ENCODE measurements at regions not wholly inside any gene's neighbourhood (a gene's known extent, or its start where the extent isn't known, plus 50 kb on each side); places are given as distances from the start of the nearest gene placed in this dataset.

DNA sequence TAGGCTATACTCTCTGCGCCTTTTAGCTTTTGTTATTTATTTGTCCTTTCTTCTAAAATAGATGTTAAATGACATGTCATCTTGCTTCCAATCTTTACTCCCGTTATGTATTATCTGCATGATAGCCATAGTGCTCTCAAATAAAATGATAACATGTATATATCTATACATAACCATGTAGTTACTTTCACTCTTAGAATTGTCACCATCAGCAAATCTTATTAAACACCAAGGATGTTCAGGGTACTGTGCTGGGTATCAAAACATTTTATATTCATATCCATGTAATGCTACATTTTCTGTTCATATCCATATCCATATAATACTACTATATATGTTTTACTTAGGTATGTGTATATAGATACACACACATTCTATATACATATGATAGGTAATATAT lies 176.4 kb upstream of the CHST9 start:
- no peaks in the 10 kb centered on the region for H3K4me1 ChIP-seq
- no peak for DNase-seq
- H3K4me3 ChIP-seq = no peak overlapping the region
- H3K27ac ChIP-seq = no peak overlapping the region
- no peaks in the 10 kb centered on the region for H3K36me3 ChIP-seq
- no peaks in the 10 kb centered on the region for H3K27me3 ChIP-seq
- H3K9me3 ChIP-seq = no peaks in the 10 kb centered on the region
- intact Hi-C loops (cut with DNase I; ENCODE audit: low total_unique reads) = no loop called here
- no peak for TF ChIP-seq POLR2A (IDR thresholded peaks at IDR 0.05)
- TF ChIP-seq, protein P1, sequence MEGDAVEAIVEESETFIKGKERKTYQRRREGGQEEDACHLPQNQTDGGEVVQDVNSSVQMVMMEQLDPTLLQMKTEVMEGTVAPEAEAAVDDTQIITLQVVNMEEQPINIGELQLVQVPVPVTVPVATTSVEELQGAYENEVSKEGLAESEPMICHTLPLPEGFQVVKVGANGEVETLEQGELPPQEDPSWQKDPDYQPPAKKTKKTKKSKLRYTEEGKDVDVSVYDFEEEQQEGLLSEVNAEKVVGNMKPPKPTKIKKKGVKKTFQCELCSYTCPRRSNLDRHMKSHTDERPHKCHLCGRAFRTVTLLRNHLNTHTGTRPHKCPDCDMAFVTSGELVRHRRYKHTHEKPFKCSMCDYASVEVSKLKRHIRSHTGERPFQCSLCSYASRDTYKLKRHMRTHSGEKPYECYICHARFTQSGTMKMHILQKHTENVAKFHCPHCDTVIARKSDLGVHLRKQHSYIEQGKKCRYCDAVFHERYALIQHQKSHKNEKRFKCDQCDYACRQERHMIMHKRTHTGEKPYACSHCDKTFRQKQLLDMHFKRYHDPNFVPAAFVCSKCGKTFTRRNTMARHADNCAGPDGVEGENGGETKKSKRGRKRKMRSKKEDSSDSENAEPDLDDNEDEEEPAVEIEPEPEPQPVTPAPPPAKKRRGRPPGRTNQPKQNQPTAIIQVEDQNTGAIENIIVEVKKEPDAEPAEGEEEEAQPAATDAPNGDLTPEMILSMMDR (IDR thresholded peaks at IDR 0.05) = no peak

DNA sequence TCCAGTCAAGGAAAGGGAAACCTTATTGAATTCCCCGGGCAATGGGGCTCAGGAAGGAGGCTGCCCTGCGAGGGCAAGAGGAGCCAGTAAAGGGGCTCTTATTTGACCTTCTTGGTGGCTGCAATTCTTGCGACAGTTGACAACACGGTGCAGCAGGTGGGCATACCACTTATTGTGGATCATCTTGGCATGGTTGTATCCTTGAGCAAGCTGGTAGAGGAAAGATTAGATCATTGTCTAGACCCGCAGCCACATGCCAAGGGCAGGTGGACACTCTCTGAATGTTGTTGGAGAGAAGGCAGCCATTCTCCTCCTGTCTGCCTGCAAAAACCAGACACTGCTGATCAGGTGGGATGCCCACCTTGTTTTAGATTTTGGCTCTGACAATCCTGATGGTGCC lies 170.2 kb upstream of the CHST9 start:
- TF ChIP-seq, protein P1 (IDR thresholded peaks at IDR 0.05) = no peak
- TF ChIP-seq POLR2A (IDR thresholded peaks at IDR 0.05) = no peak
- Histone ChIP-seq H3K4me3 (no peak overlapping the region), H3K27ac (no peak overlapping the region), H3K27me3 (no peaks in the 10 kb centered on the region), H3K36me3 (no peaks in the 10 kb centered on the region), H3K4me1 (no peaks in the 10 kb centered on the region), H3K9me3 (no peaks in the 10 kb centered on the region)
- intact Hi-C loops (cut with DNase I; ENCODE audit: low total_unique reads) = no loop called here
- DNase-seq = no peak

DNA sequence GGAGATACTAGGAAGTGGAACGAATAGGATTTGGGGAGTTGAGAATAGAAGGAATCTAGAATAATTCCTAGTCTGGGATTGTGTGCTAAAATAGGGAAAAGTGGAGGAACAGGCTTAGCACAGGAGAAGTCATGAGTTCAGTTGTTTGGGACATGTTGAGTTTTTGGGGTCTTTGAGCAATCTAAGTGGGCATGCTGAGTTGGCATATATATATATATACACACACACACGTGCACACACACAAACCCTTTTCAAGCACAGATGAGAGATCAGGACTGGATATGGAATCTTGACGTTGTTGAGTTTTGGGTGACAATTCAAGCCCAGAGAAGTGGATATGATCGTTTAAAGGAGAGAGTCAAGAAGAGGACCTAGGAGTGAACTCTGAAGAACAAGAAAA lies 168.2 kb upstream of the CHST9 start:
- no peaks in the 10 kb centered on the region for H3K27me3 ChIP-seq
- TF ChIP-seq, protein P1 (IDR thresholded peaks at IDR 0.05) = no peak
- TF ChIP-seq POLR2A (IDR thresholded peaks at IDR 0.05) = no peak
- intact Hi-C loops (cut with DNase I; ENCODE audit: low total_unique reads) = no loop called here
- H3K4me1 ChIP-seq = no peaks in the 10 kb centered on the region
- no peak for DNase-seq
- no peak overlapping the region for H3K27ac ChIP-seq
- H3K9me3 ChIP-seq = no peaks in the 10 kb centered on the region
- no peaks in the 10 kb centered on the region for H3K36me3 ChIP-seq
- H3K4me3 ChIP-seq = no peak overlapping the region

DNA sequence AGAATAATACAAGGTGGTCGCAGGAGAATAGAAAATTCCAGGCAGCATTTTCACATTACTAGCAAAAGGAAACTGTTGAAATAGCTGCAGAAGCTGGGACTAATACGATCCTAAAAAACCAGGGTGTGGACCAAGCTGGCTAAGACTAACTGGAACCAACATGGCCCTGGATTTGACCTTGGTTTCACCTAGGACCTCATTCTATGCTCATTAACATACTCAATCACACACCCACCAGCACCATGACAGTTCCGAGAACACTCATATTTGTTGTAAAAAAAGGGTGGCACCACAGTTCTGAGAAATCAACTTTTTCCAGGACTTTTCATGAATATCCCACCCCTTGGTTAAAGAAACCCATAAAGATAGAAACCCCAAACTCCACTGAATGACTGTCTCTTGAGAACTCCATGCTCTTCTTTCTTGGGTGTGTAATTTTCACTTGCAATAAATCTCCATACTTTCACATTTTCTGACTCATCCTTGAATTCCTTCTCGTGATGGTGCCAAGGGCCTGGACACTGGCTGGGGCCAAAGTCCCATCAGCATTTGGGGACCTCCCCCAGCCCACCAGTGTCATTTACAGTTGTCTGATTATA lies 164.3 kb upstream of the CHST9 start:
- intact Hi-C loops (cut with DNase I; ENCODE audit: low total_unique reads) = no loop called here
- H3K36me3 ChIP-seq = no peaks in the 10 kb centered on the region
- no peaks in the 10 kb centered on the region for H3K4me1 ChIP-seq
- DNase-seq = no peak
- H3K27me3 ChIP-seq = no peaks in the 10 kb centered on the region
- no peaks in the 10 kb centered on the region for H3K9me3 ChIP-seq
- no peak overlapping the region for H3K27ac ChIP-seq
- H3K4me3 ChIP-seq = no peak overlapping the region
- TF ChIP-seq, protein P1 (IDR thresholded peaks at IDR 0.05) = no peak
- TF ChIP-seq POLR2A (IDR thresholded peaks at IDR 0.05) = no peak

DNA sequence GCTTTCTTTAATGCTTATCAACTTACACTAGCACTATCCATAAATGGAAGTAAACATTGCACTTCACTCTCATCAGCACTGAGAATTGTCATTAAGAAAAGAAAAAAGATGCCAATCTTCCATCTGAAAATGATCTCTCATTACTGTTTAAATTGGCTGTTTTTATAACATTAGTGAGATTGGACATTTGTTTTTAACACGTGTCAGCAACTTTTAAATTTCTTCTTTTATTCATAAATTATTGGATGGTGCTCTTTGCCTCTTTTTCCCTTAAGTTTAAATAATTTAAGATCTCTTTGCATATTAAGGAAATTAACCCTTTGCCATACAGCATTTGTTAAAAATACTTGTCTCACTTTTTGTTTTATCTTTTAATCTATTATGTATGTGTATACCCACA lies 146.5 kb upstream of the CHST9 start:
- H3K4me1 ChIP-seq = no peaks in the 10 kb centered on the region
- intact Hi-C loops (cut with DNase I; ENCODE audit: low total_unique reads) = no loop called here
- no peak for TF ChIP-seq POLR2A (IDR thresholded peaks at IDR 0.05)
- TF ChIP-seq, protein P1 (IDR thresholded peaks at IDR 0.05) = no peak
- no peaks in the 10 kb centered on the region for H3K36me3 ChIP-seq
- no peaks in the 10 kb centered on the region for H3K9me3 ChIP-seq
- H3K27ac ChIP-seq = no peak overlapping the region
- no peaks in the 10 kb centered on the region for H3K27me3 ChIP-seq
- no peak for DNase-seq
- no peak overlapping the region for H3K4me3 ChIP-seq

Data from uterus (tissue), 3 donors.